T-helper 22 cell (primary cell): ENCODE measurements at regions not wholly inside any gene's neighbourhood (a gene's known extent, or its start where the extent isn't known, plus 50 kb on each side); places are given as distances from the start of the nearest gene placed in this dataset.

ENCODE experiments used
- DNase-seq: peaks from one replicate; pipeline ENCODE4 v3.0.0-alpha.2; 2020; ENCODE audit warnings: low read depth

DNA sequence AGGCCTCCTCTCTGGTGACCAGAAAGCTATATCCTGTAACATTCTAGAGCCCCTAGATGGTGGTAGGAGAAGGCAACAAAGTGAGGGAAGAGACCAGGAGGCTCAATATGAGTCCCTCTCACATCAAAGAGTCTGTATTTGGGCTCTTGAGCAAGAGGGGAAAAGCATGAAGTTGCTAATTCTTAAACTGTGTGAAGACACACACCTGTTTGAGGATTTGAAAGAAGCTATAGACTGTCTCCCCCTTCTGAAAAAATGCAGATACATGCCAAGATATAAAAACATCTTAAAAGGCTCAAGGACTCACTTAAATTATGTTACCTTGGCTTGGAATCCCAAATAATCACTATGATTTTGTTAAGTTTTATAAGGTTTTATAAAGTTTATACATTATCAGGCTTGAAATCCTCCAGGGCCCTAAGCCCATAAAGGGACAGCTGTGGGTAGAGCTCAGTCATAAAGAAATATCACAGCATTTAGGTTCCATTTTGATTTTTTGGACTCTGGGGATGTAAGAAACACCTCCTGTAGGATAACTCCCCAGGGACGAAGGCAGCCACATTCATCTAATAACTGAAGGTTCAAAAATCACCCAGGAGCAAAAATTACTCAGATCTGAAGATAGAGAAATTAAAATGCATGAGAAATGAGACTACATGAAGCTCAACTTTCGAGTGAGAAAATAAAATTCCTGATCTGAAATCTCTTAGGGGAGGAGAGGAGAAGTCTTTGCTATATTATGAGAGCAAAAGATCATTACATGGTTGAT, 136.1 kb upstream of the LGALSL start:
- DNase-seq, result no peak

DNA sequence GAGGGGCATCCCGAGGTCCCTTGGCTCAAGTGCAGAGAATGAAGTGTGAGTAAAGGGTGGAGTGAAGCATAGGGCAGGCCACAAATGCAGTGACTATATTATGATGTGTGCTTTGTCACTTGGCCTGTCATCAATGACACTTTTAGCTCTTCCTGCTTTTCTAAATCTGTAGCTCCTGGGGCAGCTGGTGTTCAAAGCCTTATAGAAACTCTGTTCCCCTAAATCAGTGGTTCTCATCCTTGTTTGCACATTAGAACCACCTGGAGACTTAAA, 135.6 kb upstream of the LGALSL start:
- no peak for DNase-seq

GRCh38 chr2:64319896-64320295, 134.1 kb upstream of the LGALSL start:
- DNase-seq, result no peak

DNA sequence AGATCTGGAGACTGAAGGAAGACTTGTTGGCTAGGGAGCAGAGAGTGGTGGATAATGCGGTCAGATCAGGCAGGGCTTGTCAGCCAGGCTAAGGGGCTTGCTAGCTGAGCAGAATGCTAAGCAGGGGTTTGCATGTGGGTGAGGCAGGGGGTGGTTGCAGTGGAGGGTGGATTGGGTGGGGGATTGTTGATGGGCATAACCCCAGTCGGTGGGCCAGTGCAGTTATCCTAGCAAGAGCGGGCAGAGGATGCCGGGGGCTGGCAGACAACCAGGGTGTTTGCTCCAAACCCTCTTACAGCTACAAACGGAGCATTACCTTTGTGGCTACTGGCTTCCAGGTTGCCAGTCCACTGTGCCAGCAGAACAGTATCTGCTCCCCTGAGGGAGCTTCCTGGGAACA, 131.5 kb upstream of the LGALSL start:
- no peak for DNase-seq

DNA sequence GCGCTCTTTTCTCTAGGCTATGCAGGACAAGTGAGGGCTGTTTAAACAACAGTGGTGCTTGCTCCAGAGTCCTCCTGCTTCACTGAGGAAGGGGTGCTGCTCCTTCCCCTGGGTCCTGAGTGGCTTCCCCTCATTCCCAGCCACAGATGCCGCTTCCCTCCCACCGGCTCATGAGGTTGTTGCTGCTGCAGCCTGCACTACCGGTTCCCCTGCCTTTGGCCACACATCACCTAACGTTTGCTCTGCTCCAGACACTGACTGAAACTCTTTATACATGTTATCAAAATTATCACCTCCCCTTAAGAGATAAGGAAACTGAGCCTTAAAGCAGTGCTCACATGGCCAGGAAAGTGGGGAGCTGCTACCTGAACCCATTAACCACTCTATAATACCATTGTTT, 130.8 kb upstream of the LGALSL start:
- no peak for DNase-seq

DNA sequence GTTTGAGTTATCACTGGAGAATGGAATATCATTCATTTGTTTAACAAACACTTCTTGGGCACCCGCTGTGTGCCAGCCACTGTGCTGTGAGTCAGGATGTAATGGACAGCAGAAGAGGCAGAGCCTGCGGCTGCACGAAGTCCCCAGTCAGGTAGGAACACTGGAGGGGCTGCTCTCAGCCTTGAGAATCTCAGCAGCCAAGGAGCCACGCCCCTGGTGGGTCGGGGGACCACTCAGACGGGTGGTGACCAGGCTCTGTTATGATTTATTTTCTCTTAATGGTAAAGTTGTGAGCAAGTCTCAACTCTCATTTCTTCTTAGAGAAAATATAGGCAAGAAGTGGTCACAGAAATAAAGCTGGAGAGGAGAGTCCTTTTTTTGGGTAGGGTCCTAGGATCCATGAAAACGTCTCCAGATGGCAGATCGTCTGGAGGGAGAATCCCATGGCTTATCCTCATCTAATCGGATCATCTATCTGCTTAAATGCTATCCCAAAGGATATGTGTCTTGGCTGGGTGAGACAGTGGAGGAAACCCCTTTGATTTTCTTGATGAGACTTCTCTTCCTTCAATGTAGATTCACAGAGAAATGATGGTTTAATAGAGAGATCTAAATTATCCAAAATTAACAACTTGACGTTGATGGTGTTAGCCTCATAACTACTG, 129.1 kb upstream of the LGALSL start:
- no peak for DNase-seq

DNA sequence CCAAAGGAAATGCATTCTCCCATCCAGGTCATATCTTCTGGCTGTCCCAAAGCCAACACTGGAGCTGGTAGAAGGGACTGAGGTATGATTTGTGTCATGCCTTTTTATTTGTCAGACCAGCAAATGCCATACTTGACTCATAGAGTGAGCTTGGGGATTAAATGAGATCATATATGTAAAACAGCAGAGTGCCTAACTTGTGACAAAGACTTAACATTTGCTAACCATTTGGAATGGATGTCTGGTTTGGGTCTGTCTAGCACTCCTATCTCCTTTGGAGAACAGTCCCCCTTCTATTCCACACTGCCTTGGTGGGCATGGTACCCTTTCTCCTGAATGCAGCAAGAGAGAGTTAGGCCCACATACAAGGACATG, 128.5 kb upstream of the LGALSL start:
- no peak for DNase-seq

GRCh38 chr2:64325852-64326577, 127.9 kb upstream of the LGALSL start:
- DNase-seq, result no peak

DNA sequence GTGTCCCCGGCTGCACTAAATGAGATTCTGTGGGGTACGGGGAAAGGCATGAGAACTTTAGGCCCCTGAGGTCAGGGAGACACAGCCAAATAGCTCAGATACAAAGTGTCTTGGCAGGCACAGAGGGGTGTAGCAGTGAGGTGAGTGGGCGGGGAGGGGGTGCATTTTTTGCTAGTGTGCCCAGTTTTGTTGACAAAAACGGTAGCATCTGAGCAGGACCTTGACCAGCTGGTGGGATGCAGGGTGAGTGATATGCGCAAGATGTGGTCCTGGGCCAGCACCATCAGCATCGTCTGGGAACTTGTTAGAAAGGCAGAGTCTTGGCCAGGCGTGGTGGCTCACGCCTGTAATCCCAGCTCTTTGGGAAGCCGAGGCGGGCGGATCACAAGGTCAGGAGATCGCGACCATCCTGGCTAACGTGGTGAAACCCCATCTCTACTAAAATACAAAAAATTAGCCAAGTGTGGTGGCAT, 127.3 kb upstream of the LGALSL start:
- DNase-seq, result no peak

- DNase-seq, result no peak
Observed at GRCh38 chr2:64327129-64327509, 126.8 kb upstream of the LGALSL start.

- no peak for DNase-seq
Observed at GRCh38 chr2:64327510-64328414, 126.2 kb upstream of the LGALSL start.

GRCh38 chr2:64328415-64328722, 125.6 kb upstream of the LGALSL start:
- DNase-seq, result no peak

DNA sequence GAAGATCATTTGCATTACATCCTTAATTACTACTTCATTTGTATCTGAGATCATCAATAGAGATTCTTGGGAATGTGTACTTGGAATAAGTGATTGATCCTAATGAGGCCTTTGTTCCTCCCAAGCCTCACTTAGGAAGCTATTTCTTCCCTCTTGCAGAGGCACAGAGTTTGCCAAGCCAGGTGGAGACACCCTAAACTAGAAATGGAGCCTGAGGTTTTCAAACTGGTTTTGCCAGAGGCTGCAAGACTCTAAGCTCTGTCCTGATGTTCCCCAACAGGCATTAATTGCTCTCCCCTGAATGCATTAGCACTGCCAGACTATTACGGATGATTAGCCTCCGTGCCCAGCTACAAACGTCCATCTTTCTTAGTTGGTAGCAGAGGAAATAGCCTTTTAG, 125.2 kb upstream of the LGALSL start:
- no peak for DNase-seq

DNA sequence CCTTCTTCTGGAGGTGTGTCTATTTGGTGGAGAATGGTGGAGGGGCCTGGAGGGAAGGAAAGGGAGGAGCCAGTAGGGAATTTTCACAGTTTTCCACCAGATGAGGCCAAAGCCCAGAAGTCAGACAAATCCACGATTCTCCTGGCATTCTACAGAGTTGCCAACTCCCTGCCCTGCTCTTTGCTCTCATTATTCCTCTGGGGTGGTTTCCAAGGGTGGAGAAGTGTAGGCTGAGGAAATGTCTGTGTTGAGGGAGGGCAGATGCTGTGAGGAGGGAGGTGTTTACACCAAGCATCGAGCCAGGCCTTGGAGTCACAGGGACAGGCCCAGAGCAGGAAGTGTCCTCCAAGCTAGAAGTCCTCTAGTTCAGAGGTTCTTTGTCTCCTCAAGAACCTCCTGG, 124.1 kb upstream of the LGALSL start:
- no peak for DNase-seq

- peak; percentile 41 for DNase-seq
Observed at GRCh38 chr2:64330281-64331113, 123.5 kb upstream of the LGALSL start.

DNA sequence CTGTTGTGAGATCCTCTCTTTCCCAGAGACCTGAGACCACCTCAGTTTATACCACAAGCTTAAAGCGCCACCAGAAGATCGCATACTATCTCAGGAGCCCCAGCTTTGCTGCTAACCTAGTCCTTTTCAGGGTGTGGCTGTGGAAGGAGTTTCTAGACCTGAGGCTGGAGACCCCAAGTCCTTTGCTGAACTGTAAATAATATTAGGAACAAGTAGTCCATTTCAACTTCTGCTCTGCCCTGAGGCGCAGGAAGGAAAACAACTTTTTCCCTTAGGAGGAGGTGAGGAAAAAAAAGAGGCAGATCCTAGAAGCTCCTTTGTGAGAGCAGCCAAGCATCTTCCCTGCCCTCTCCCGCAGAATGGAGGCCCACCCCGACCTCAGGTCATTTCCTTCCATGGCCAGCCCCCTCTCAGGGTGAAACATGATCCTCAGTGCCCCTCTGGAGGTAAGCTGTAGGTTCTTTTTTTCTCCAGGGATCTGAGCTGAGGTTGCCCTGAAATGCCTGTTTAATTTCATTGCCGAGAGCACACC, 122.8 kb upstream of the LGALSL start:
- DNase-seq, result no peak

DNA sequence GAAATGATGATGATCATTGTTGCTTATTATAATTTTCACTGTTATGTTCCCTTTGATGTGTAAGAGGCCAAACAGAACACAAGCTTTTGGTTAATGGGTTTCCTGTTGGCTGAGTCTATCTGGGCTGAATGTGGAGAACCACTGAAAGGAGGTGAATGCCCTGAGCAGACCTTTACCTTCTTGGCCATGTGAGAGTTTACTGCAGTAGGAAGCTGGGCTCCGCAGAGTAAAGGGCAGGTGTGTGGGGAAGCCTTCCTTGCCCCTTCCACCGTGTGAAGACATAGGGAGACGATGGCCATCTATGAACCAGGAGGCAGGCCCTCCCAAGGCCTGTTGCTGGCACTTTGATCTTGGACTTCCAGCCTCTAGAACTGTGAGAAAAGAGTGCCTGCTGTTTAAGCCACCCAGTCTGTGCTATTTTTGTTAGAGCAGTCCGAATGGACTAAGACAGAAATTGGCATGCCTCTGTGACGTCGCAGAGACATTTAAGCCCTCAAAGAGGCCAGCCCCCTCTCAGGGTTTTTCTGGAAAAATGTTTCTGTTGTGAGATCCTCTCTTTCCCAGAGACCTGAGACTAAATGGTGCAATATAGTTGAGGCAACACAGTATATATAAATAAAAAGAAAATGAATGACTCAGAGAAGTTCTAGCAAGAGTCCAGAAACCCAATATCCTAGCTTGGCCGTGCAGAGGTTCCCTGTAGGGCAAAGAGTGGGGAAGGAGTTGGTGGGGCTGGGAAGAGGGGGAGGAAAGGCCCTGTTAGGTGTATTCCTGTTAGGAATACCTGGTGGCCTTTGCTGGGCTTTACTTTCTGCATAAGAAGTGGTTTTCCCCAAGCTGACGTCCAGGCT, 121.9 kb upstream of the LGALSL start:
- DNase-seq, result no peak

- DNase-seq, result no peak
Observed at GRCh38 chr2:64336171-64336570, 117.8 kb upstream of the LGALSL start.

DNA sequence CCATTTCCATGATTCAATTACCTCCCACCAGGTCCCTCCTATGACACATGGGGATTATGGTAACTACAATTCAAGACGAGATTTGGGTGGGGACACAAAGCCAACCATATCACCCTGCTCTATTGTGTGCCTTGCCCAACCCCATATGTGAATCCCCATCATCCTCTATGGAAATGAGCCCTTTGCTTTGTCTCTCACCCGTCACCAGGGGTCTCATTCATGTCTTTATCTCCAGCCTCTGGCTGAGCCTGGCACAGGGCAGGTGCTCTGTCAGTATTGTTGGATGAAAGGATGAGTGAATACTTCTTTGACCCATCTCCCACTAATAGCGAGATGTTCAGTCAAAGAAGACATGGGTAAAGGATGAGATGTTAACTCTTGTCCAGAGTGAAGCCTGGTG, 116.6 kb upstream of the LGALSL start:
- DNase-seq, result no peak

GRCh38 chr2:64338108-64338507, 115.9 kb upstream of the LGALSL start:
- DNase-seq, result no peak
